PC-9 (cell line): ENCODE measurements at regions not wholly inside any gene's neighbourhood (a gene's known extent, or its start where the extent isn't known, plus 50 kb on each side); places are given as distances from the start of the nearest gene placed in this dataset.

Experiments
- CTCF ChIP-seq: fragments of 200-600 bp; sonication (generic); conservative IDR thresholded peaks from 2 replicates; pipeline ENCODE4 v1.6.1; 2017; ENCODE audit warnings: mixed run types, antibody characterized with exemption, mild to moderate bottlenecking, moderate library complexity
- EZH2 ChIP-seq: fragments of 200-600 bp; sonication (generic); IDR thresholded peaks from 2 replicates; pipeline ENCODE4 v1.8.0; 2017; ENCODE audit warnings: antibody characterized with exemption, low read depth

GRCh38 chr12:102653406-102653805, 173.0 kb upstream of the IGF1 start:
- TF ChIP-seq CTCF (no peak), EZH2 (no peak)
